ENCODE measurements at regions not wholly inside any gene's neighbourhood (a gene's known extent, or its start where the extent isn't known, plus 50 kb on each side); places are given as distances from the start of the nearest gene placed in this dataset.

- peak; percentile 99 for DNase-seq (ENCODE audit: low spot score)
Observed at GRCh38 chr14:65356327-65356836, 56.1 kb upstream of the FUT8 start.

DNA sequence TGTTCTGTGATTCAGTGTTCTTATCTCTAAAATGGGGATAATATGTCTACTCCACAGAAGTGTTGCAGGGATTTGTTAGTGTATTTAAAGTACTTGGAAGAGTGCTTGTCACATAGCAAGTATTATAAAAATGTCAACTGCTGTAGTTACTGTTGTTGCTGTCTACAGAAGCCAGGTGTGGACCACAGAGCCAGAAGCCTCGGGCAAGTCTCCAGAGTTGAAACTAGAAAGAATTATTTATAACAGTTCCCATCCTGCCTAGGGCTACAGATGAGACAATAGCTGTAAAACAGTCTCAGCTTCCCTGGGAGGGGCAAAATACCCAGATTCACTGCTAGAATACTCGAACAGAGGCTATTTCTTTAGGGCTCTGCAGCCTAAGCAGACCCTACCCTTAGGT is 55.4 kb upstream of the FUT8 start:
- DNase-seq (ENCODE audit: low spot score): no peak

DNA sequence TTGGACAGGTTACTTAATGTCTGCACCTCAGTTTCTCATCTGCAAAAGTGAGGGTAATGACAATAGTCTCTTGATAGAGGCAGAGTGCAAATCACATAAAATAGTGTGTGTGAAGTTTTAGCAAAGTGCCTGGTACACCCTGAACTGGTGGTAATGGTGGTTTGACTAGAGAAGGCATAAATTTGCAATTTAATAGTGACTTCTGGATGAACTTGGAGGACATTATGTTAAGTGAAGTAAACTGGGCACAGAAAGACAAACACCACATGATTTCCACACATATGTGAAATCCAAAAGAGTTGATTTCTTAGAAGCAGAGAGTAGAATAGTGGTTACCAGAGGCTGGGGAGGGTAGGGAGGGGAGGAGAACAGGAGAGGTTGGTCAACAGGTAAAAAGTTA is 54.8 kb upstream of the FUT8 start:
- no peak for DNase-seq (ENCODE audit: low spot score)

DNA sequence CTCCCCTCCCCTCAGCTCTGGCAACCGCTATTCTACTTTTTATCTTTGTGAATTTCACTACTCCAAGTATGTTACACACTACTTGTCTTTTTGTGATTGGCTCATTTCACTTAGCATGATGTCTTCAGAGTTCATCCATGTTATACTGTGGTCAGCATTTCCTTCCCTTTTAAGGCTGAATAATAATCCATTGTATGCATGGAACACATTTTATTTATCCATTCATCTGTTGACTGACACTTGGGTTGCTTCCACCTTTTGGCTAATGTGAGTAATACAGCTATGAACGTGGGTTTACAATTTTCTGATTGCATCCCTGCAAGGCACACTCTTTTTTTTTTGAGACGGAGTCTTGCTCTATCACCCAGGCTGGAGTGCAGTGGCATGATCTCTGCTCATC is 53.0 kb upstream of the FUT8 start:
- DNase-seq (ENCODE audit: low spot score): peak; percentile 35

- DNase-seq (ENCODE audit: low spot score): peak; percentile 20
Observed at GRCh38 chr14:65360144-65360784, 52.3 kb upstream of the FUT8 start.

- no peak for DNase-seq (ENCODE audit: low spot score)
Observed at GRCh38 chr14:65361920-65362319, 50.6 kb upstream of the FUT8 start.
